Esophagus muscularis mucosa (tissue), 4 donors: ENCODE measurements at regions not wholly inside any gene's neighbourhood (a gene's known extent, or its start where the extent isn't known, plus 50 kb on each side); places are given as distances from the start of the nearest gene placed in this dataset.

Experiments used
- DNase-seq: peaks from one replicate; pipeline ENCODE4 v3.0.0-alpha.2; 2017; ENCODE audit errors: extremely low spot score
- H3K27ac ChIP-seq, 4 donors: fragments of 200-600 bp; sonication (generic); replicated peaks in 1 of 4; 1 replicate in 3 of 4; 2 replicates in 1 of 4; pipeline ENCODE4 v1.5.1; 2016 to 2019; ENCODE audit warnings: mild to moderate bottlenecking in 1 of 4
- H3K27me3 ChIP-seq, 4 donors: fragments of 200-600 bp; sonication (generic); one replicate each; pipeline versions ENCODE4 v1.5.1 to v1.6.0; 2016 to 2019
- H3K36me3 ChIP-seq, 4 donors: fragments of 200-600 bp; sonication (generic); one replicate each; pipeline ENCODE4 v1.5.1; 2016 to 2019
- H3K4me1 ChIP-seq, 4 donors: fragments of 200-600 bp; sonication (generic); one replicate each; pipeline ENCODE4 v1.5.1; 2016 to 2019
- H3K4me3 ChIP-seq, 4 donors: fragments of 200-600 bp; sonication (generic); 1 replicate in 2 of 4; 2 replicates in 2 of 4; pipeline ENCODE4 v1.5.1; 2016 to 2019; ENCODE audit warnings: mild to moderate bottlenecking in 4 of 4, moderate library complexity in 1 of 4
- H3K9me3 ChIP-seq, 4 donors: fragments of 200-600 bp; sonication (generic); 1 replicate in 3 of 4; 2 replicates in 1 of 4; pipeline ENCODE4 v1.5.1; 2016 to 2019
- CTCF ChIP-seq, 3 experiments: fragments of 200-600 bp in 2 of 3; fragments of 450-650 bp in 1 of 3; sonication (generic) in 2 of 3; IDR thresholded peaks; one replicate each; pipeline ENCODE4 v1.5.1; 2017 to 2019; ENCODE audit warnings: antibody characterized with exemption in 3 of 3, mild to moderate bottlenecking in 2 of 3, moderate library complexity in 1 of 3
- EP300 ChIP-seq: sonication (generic); formaldehyde crosslinking; IDR thresholded peaks from one replicate; pipeline ENCODE4 v1.6.1; 2017; ENCODE audit warnings: antibody characterized with exemption
- POLR2A ChIP-seq: fragments of 450-650 bp; IDR thresholded peaks from one replicate; pipeline ENCODE4 v1.6.1; 2017; ENCODE audit warnings: antibody characterized with exemption, moderate library complexity, mild to moderate bottlenecking, low read depth
- POLR2AphosphoS5 ChIP-seq, 2 donors: sonication (generic); formaldehyde crosslinking; IDR thresholded peaks; one replicate each; pipeline ENCODE4 v1.6.1; 2017; ENCODE audit warnings: antibody characterized with exemption in 2 of 2
- WGBS: methylation state at CpG from one replicate; pipeline ENCODE4 v1.1.5; 2018; 5-methylcytosine and 5-hydroxymethylcytosine counted together
- intact Hi-C: fragments of 100-400 bp; cut with DNase I; formaldehyde crosslinking; loops from one replicate; pipeline ENCODE4 v1.15.1; 2023

- H3K27ac ChIP-seq: no peak overlapping the region
- H3K27me3 ChIP-seq: no peaks in the 10 kb centered on the region
- no peaks in the 10 kb centered on the region for H3K36me3 ChIP-seq
- H3K9me3 ChIP-seq: no peaks in the 10 kb centered on the region
- intact Hi-C loops: no loop called here
- no peak overlapping the region for H3K4me3 ChIP-seq
- no peaks in the 10 kb centered on the region for H3K4me1 ChIP-seq
- no peak for DNase-seq
- WGBS: 60% methylated on average over 4 of the region's 4 CpGs
- TF ChIP-seq POLR2A (no peak), POLR2AphosphoS5 (IDR thresholded peaks at IDR 0.05) (no peak), CTCF (IDR thresholded peaks at IDR 0.05) (no peak), EP300 (no peak)
Observed at GRCh38 chr2:56444339-56444738, 260.5 kb downstream of the CCDC85A start.

- no peak for TF ChIP-seq EP300
- TF ChIP-seq POLR2A: no peak
- no peak for TF ChIP-seq POLR2AphosphoS5 (IDR thresholded peaks at IDR 0.05)
- TF ChIP-seq CTCF (IDR thresholded peaks at IDR 0.05): no peak
- no peak overlapping the region for H3K4me3 ChIP-seq
- 64% methylated on average over 5 of the region's 5 CpGs for WGBS
- H3K27me3 ChIP-seq: no peaks in the 10 kb centered on the region
- no peaks in the 10 kb centered on the region for H3K4me1 ChIP-seq
- H3K9me3 ChIP-seq: peaks cover 0 to 5% (median 0%) of the 10 kb centered on the region in 4 donors
- intact Hi-C loops: no loop called here
- DNase-seq: no peak
- no peaks in the 10 kb centered on the region for H3K36me3 ChIP-seq
- no peak overlapping the region for H3K27ac ChIP-seq
Observed at GRCh38 chr2:56448403-56449001, 264.7 kb downstream of the CCDC85A start.

GRCh38 chr2:56449002-56449431 is 265.2 kb downstream of the CCDC85A start:
- no peak overlapping the region for H3K27ac ChIP-seq
- no peaks in the 10 kb centered on the region for H3K4me1 ChIP-seq
- intact Hi-C loops: no loop called here
- peaks cover 0 to 5% (median 0%) of the 10 kb centered on the region in 4 donors for H3K9me3 ChIP-seq
- no peak overlapping the region for H3K4me3 ChIP-seq
- DNase-seq: no peak
- TF ChIP-seq CTCF (IDR thresholded peaks at IDR 0.05) (no peak), EP300 (no peak), POLR2A (no peak), POLR2AphosphoS5 (IDR thresholded peaks at IDR 0.05) (no peak)
- 56% methylated on average over 8 of the region's 8 CpGs for WGBS
- H3K36me3 ChIP-seq: no peaks in the 10 kb centered on the region
- no peaks in the 10 kb centered on the region for H3K27me3 ChIP-seq

GRCh38 chr2:56449449-56449860 is 265.7 kb downstream of the CCDC85A start:
- DNase-seq: no peak
- no peak overlapping the region for H3K27ac ChIP-seq
- 53% methylated on average over 2 of the region's 2 CpGs for WGBS
- no peaks in the 10 kb centered on the region for H3K27me3 ChIP-seq
- intact Hi-C loops: no loop called here
- H3K36me3 ChIP-seq: no peaks in the 10 kb centered on the region
- TF ChIP-seq CTCF (IDR thresholded peaks at IDR 0.05) (no peak), POLR2A (no peak), POLR2AphosphoS5 (IDR thresholded peaks at IDR 0.05) (no peak), EP300 (no peak)
- H3K4me1 ChIP-seq: no peaks in the 10 kb centered on the region
- peaks cover 0 to 5% (median 0%) of the 10 kb centered on the region in 4 donors for H3K9me3 ChIP-seq
- no peak overlapping the region for H3K4me3 ChIP-seq

GRCh38 chr2:56450047-56450446 is 266.3 kb downstream of the CCDC85A start:
- no peak for DNase-seq
- Histone ChIP-seq H3K27me3 (no peaks in the 10 kb centered on the region), H3K9me3 (peaks cover 0 to 5% (median 0%) of the 10 kb centered on the region in 4 donors), H3K27ac (no peak overlapping the region), H3K4me1 (no peaks in the 10 kb centered on the region), H3K4me3 (no peak overlapping the region), H3K36me3 (no peaks in the 10 kb centered on the region)
- no peak for TF ChIP-seq CTCF (IDR thresholded peaks at IDR 0.05)
- TF ChIP-seq POLR2A: no peak
- no peak for TF ChIP-seq EP300
- no peak for TF ChIP-seq POLR2AphosphoS5 (IDR thresholded peaks at IDR 0.05)
- 83% methylated on average over 1 of the region's 1 CpG for WGBS
- intact Hi-C loops: no loop called here
